SW 1271 (cell line): ENCODE measurements at regions not wholly inside any gene's neighbourhood (a gene's known extent, or its start where the extent isn't known, plus 50 kb on each side); places are given as distances from the start of the nearest gene placed in this dataset.

Source experiments
- DNase-seq, 2 experiments: peaks; one replicate each; lab custom pipeline; 2025; lab: John Stamatoyannopoulos, UW

DNA sequence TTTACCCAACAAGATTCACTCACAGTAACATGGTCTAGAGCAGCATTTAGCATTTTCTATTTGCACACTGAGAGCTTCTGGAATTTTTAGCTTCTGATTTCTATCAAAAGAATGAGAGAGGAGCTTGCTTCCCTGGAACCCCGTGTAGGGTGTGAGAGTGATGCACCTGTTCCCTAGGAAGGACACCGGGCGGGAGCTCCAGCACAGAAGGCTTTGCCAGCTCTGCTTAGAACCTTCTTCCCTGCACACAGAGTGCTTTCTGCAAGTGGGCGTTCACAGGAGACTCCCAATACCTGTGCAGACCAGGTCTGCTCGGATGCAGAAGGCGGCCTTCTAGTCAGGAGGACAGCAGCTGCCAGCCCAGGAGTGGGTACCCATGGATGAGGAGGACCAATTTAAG lies 217.3 kb downstream of the TBXT start:
- DNase-seq: no peak

DNA sequence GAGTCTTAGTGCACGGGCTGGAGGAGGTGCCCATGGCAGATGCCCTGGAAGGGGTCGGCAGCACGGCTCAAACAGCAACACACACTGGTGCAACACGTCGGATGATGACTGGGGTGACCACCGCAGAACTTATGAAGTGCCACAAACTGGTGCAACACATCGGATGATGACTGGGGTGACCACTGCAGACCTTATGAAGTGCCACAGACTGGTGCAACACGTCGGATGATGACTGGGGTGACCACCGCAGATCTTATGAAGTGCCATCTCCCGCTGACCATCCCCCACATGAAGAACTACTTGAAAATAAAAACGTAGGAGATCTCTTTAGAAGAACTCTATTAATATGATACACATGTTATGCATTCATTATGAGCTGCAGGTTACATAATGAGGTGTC lies 218.3 kb downstream of the TBXT start:
- DNase-seq: no peak

DNA sequence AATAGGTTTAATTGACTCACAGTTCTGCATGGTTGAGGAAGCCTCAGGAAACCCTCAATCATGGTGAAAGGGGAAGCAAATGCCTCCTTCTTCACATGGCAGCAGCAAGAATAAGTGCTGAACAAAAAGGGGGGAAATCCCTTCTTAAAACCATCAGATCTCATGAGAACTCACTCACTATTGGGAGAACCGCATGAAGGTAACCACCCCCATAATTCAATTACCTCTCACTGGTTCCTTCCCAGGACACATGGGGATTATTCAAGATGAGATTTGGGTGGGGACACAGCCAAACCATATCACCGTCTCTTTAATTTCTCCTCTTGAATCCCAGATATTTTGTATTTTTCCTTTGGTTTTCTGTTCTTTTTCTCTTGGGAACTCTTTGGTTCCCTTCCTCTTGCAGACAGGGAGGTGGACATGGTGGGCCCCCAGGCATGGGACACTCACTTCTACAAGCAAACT lies 223.6 kb downstream of the TBXT start:
- DNase-seq: no peak

DNA sequence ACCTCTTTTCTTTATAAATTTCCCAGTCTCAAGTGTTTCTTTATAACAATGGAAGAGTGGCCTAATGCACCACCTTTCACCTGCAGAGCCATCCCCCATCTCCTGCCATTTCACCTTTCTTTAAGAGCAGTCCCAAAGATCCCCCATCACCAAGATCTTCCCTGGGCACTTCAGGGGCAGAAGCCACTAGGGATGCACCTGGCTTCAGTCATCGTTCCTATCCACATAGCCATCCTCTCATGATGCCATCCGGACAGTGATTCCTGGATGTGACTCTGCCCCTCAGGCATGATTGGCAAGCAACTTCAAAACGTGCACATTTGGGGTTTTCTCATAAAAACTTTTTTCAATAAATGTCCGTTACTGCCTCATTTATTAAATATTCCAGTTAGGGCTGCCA lies 225.9 kb downstream of the TBXT start:
- DNase-seq: no peak

DNA sequence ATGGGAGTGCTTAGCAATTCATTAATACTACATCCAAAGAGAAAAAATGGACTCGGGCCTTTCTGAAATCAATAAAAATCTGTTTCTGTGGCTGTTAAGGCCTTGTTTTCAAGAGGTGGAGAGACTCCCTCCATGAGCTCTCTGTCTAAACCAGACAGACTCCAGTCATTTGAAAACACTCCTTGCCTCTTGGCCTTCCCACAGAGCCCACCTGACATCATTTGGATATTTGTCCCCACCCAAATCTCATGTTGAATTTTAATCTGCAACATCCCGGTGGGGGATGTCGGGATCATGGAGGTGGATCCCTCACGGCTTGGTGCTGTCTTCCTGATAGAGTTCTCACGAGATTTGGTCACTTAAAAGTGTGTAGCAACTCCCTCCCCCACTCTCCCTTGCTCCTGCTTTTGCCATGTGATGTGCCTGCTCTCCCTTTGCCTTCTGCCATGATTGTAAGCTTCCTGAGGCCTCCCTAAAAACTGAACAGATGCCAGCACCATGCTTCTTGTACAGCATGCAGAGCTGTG lies 226.3 kb downstream of the TBXT start:
- DNase-seq: no peak

DNA sequence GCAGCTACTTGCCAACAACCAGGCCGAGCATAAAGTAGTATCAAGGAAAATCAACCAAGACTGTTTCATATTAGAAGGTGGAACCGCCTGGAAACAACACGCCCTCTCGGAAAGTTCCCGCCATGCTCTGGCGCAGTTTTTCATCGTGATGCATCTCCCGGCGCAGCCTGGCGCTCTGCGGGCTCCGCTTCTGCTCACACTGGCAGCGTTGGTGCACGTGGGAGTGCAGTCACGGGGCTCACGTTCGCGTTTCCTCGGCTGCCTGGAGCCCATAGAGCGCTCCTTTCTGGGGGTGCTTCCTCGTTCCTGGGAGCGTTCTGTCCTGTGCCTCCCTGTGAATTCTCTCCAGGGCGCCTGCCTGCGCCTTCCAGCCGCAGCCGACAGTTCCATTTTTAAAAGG lies 227.3 kb downstream of the TBXT start:
- DNase-seq: no peak

DNA sequence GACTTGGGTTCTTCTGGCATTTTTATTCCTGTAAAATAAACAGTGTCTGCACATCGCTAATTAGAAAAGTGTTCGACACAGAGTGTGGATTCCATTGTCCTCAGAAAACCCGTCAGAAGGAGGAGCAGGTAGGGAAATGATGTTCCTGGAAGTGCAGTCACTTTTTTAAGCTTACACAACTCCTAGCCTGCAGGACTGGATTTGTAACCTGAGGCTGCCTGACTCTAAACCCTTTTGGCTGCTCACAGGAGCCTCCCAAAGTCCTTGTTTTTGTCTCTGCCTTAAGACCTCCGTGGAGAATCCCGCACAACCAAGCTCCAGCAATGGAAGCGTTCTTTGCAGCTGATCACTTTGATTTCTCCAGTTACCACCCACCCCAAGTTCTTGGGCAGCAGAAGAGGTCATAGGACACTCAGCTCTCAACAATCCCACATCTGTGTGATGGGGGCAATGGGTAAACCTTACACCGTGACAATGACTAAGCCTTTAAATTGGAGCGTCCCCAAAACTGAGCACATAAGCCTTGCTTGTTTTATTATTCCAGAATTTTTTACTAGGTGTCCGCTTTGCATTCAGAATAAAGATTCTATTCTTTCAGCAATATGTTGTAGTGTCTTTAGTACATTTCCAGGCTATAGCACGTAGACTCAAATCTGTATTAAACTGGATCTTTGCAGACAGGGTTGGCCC lies 227.9 kb downstream of the TBXT start:
- DNase-seq: no peak

DNA sequence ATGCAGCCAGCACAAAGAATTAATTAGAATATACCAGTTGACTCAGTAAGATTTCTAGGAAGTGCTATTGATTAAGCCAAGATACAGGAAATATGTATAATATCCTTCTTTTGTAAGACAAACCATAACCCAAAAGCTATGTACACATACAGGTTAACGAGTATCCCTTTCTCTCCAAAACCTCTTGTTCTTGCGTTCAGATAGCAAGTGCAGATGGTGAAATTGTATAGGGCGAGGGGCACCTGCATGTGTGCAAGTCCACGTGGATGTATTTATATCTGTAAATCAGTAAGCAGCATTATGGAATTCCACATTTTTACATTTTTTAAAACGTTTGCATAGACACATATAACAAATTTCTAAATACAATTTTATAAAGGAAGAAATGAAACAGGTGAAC lies 228.6 kb downstream of the TBXT start:
- no peak for DNase-seq

DNA sequence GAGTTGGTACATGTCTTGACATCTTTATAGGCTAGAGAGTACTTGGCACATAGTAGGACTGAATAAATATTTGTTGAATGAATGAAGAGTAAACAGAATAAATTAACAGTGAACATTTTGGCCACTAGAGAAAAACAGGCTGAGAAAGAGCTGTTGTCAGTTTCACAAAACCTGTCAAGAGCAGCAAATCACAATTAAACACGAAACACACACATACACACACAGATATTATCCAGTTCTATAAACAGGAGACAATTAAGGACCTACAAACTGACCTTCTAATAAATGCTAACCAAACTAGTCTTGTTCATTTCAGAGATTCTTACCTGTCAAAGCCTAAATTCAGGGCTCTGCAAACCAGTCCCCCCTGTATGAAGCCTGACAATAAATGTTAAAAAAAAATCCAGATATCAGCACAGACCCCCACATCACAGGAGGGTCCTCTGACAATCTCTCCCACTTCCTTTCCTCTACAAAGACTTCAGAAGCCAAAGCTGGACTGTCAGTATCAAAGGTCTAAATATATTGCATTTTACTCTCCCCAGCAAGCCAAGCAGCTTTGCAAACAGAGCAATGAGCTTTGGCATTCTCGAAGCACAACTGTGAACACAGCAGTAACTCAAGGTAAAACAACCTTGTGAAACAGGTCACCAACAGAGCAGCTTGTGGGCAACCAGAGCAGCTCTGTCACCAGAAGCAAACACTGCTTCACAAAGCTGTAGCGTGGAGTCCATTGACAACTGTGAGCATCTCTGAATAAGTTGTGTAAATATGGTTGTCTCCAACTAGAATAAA lies 229.9 kb downstream of the TBXT start:
- no peak for DNase-seq

DNA sequence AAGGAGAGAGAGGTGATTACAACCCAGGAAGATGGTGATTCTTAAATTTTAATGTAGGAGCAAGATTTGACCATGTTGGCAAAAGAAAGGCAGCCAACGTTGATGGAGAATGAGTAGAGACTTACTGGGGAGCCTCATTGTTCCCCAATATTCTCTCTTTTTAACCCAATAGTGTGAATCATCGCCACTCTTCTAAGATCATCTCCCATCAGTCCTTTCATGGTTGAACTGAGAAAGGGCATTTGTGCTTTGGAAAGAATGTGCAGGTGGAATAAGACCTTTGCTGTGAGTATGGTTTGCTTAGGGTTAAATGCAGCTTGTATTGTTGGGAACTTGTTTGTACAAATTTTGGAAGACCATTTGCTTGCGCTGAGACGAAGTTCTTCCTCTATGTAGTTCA lies 231.0 kb downstream of the TBXT start:
- DNase-seq: no peak

DNA sequence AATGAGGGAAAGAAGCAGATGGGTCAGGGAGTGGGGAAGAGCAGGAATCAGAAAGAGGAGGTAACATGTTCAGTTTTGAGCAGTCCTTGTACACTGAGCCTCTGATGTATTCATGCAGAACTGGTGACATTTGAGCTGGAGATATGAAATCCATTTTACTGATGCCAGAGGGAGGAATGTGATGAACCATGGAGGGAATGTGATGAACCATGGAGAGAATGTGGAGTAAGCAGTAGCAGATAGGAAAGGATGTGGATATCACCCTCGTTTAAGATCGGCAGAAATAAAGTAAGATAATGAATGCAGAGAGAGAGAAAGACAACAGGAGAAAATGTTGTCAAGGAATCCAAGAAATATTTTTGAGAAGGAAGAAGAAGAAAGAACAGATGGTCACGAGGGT lies 231.6 kb downstream of the TBXT start:
- DNase-seq: no peak

DNA sequence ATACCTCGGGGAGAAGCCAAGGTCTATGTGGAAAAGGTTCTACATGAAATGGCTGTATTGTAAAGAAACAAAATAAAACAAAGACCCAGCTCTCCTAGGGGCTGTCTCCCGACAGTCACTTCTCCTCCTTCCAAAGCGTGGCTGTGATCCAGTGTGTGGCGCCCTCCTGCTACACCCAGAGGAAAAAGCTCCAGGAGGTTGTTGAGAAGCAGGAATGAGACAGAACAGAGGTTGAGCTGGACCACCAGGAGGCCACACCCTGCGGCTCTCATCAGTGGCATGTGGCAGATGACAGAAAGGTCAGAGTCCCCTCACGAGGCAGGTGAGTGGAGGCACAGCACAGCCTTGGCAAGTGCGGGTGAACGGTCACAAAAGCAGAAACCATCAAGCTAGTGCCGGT lies 236.0 kb downstream of the TBXT start:
- DNase-seq: no peak

DNA sequence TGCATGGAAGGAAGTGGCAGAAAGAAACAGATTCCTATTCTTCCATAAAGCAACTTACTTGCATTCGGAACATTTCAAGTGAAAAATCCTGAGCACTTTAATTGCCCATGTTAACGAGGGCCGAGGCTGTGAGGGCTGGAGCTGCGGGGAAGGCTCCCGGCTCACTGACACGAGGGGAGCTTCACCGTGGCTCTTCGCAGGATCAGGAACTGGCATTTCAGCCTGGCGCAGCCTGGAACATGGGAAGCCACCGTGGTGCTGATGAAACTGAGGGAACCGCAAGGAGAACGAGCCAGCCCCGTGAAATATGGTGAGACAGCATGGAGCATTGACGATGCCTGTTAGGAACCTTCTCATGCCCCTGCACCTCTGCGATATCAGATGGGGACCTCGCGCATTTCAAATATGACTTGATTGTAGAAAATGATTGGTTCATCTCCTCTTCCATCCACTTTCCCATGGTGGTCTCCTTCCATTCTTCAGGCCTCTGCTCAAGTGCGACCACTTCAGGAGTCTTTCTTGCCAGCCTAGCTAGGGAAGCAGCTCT lies 236.9 kb downstream of the TBXT start:
- DNase-seq: no peak

DNA sequence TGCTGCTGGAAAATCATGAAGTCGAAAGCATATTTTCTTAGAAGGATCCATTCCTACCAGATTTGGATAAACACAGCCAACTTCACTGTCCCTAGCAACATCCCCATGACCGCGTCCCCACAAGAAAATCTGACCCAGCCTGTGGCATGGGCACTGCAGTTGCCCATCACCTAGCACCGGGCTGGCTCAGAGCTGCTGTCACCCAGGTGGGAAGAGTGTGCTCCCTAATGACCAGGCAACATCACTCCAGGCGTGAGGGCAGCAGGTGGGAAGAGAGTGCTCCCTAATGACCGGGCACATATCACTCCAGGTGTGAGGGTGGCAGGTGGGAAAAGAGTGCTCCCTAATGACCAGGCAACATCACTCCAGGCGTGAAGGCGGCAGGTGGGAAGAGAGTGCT lies 238.0 kb downstream of the TBXT start:
- no peak for DNase-seq

DNA sequence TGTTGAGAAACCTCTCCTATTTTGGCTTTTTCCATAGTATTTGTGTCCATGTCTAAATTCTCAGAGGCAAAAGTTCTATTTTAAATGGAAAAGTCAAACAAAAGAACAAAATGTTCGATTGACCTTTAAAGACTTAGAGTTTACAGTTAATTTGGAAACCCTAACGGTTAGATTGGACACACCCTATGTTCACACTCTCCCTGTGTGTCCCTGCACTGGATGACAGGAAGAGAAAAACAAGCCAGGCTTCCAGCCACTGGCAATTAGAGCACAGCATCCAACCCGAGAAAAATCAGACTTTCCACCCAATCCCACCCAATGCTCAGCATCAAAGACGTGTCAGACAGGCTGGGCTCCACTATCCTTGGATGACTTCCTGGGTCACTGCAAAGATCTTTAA lies 241.3 kb downstream of the TBXT start:
- no peak for DNase-seq

DNA sequence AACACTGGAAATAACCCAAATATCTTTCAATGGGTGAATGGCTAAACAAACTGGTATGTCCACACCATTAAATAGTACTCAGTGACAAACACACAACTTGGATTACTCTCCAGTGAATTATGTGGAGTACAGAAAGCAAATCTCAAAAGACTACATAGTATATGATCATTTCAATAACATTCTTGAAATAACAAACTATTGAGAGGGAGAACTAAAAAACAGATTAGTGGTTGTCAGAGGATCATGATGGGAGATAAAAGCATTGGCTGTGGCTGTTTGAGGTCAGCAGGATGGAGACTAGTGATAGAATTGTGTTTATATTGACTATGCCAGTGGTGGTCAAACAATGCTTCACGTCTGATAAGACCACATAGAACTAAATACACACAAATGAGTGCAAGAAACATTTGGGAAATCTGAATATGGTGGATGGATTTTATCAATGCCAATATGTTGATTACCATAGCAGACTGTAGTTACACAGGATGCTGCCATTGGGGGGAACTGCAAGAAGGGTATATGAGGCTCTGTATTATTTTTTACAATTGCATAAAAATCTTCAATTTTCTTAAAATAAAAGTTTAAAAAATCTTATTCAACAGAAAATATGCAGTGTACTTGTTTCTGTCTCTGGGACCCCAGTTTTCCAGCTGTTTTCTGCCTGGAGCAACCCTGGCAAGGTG lies 242.0 kb downstream of the TBXT start:
- no peak for DNase-seq

DNA sequence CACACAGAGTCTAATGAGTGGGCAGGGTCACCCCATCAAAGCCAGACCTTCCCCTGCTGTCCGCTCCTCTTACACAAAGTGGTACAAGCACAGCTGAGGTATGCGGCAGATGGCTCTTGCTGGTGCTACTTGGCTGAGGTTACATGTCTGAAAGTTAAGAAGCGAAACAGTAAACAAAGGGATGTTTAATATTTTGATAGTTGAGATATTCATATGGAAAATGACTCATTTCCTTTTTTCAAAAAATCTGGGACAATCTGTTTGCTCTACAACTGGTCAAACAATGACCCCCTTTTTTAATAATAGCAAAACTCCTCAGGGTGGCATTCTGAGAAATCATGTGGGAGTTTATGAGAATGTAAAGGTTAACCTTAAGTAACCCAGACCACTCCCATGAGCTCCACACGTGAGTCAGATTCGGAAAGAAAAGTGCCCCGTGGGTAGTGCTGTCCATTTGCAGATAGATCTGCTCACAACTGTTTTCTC lies 245.3 kb downstream of the TBXT start:
- DNase-seq: no peak

DNA sequence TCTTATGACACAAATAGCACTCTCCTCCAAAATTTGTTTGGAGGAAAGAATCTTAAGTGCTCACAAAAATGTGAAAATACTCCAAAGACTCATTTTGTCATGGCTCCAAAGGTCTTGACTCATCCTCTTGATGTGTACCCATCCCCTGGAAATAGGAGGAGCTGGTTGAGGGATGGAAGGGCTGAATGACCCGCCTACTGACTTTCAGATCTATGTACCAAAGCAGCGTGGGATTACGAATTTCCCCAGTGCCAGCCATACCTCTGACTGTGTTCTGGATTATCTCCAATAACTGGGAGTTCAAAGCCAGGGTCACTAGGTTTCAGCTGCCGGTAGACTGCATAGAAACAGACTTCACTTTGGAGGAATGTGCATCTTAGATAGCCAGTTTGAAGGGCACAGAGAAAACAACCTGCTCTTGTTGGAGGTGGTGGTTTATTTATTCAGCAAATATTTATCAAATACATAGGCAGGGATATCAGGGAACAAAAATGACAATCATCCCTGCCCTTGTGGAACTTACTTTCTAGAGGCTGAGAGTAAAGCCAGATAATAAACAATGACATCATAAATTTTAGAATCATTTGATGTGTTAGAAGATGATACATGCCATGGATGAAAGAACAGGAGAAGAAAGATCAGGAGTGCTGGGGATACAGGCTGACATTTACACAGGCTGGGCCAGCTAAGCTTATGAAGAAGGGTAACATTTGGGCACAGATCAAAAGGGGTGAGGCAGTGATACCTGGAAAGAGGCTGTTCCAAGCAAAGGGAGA lies 246.6 kb downstream of the TBXT start:
- DNase-seq: no peak

DNA sequence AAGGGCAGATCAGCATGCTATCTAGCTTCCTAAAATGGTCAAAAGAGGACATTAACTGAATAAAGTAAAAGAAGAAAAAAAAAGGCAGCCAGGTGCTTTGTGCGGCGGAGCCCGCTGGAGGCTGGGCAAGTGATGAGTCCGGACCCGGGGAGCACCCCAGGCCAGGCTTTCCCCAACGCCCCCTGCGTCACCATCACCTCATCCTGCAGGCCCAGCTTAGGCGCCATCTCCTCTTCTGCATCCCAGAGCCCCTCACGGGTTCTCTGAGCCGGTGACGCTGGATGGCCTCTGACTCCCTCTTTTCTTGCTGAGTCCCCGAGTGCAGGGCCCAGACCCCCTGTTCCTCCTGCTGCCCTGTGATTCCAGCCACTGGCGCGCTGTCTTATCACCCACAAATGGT lies 250.1 kb downstream of the TBXT start:
- no peak for DNase-seq

DNA sequence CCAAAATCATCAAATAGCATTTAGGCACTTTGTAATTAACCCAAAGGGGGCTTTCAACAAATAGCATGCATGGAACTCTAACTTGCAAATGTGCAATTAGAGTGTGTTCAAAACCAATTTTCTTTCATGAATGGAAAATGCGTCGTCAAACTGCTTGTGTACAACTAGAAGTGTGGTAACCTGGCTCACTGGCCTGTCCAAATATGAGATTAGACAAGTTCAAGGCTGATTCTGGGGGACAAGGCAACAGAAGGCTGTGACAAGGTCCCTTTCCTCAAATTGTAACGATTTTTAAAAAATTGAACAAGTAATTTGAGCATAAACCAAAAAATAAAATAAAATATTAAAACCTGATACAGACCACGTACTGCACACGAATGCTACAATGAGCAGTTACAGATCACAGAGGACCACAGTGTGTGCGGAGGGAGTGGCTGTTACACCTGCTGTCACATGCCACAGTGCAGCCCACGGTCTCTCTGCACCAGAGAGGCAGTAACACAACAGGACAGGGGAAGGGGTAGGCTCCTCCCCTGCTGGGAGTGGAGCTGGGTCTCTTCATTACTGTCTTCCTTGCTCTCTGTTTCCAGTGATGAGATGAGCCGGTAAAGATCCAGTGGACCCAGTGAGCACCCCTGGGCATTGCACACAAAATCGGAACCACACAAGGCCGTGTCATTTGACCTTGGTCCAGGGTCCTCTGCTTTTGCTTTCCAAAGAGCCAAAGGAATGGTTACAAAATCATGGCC lies 252.2 kb upstream of the PDE10A start:
- no peak for DNase-seq
